Neural cell (in vitro differentiated cells): ENCODE measurements at regions not wholly inside any gene's neighbourhood (a gene's known extent, or its start where the extent isn't known, plus 50 kb on each side); places are given as distances from the start of the nearest gene placed in this dataset.

Source experiments
- H2AFZ ChIP-seq: fragments of 200-600, 300-800 bp; sonication (generic), shearing (Covaris generic); 2 replicates; pipeline ENCODE4 v1.6.0; 2014; ENCODE audit warnings: low read depth, mild to moderate bottlenecking, antibody characterized with exemption, low read length, moderate library complexity
- H3F3A ChIP-seq: fragments of 200-600 bp; shearing (Covaris generic); 2 replicates; pipeline ENCODE4 v1.6.1; 2016; ENCODE audit warnings: mild to moderate bottlenecking, moderate library complexity, mixed read lengths, antibody characterized with exemption, low read length; ENCODE audit not compliant: insufficient read depth, poor library complexity, severe bottlenecking
- H3K27ac ChIP-seq: fragments of 200-600, 300-800 bp; sonication (generic), shearing (Covaris generic); 2 replicates; pipeline ENCODE4 v1.5.1; 2014; ENCODE audit warnings: mild to moderate bottlenecking, low read length, moderate library complexity
- H3K27me3 ChIP-seq: fragments of 300-800, 200-600 bp; sonication (generic), shearing (Covaris generic); 2 replicates; pipeline ENCODE4 v1.6.0; 2014; ENCODE audit warnings: mild to moderate bottlenecking, low read depth, low read length, moderate library complexity; ENCODE audit not compliant: insufficient read depth
- H3K36me3 ChIP-seq: fragments of 300-800, 200-600 bp; sonication (generic), shearing (Covaris generic); 2 replicates; pipeline ENCODE4 v1.5.1; 2014; ENCODE audit warnings: mild to moderate bottlenecking, antibody characterized with exemption, low read length, moderate library complexity; ENCODE audit not compliant: insufficient read depth
- H3K4me2 ChIP-seq: fragments of 300-800, 200-600 bp; sonication (generic), shearing (Covaris generic); 2 replicates; pipeline ENCODE4 v1.6.0; 2014; ENCODE audit warnings: mild to moderate bottlenecking, low read length
- H3K4me3 ChIP-seq: fragments of 300-800, 200-600 bp; sonication (generic), shearing (Covaris generic); 2 replicates; pipeline ENCODE4 v1.5.1; 2014; ENCODE audit warnings: mild to moderate bottlenecking, low read length, moderate library complexity
- H3K79me2 ChIP-seq: fragments of 200-600 bp; shearing (Covaris generic); replicated peaks from 2 replicates; pipeline ENCODE4 v1.6.0; 2014; ENCODE audit warnings: mild to moderate bottlenecking, low read length, moderate library complexity; ENCODE audit not compliant: insufficient read depth
- H3K9ac ChIP-seq: fragments of 300-800, 200-600 bp; sonication (generic), shearing (Covaris generic); 2 replicates; pipeline ENCODE4 v1.6.1; 2016; ENCODE audit warnings: mild to moderate bottlenecking, low read length, mixed read lengths
- H3K9me2 ChIP-seq: fragments of 200-600 bp; shearing (Covaris generic); 2 replicates; pipeline ENCODE4 v1.6.1; 2016; ENCODE audit warnings: mild to moderate bottlenecking, low read length, mixed read lengths; ENCODE audit not compliant: insufficient read depth
- H3K9me3 ChIP-seq: fragments of 200-600, 300-800 bp; sonication (generic), shearing (Covaris generic); 2 replicates; pipeline ENCODE4 v1.6.1; 2016; ENCODE audit warnings: mild to moderate bottlenecking, mixed run types, low read length, moderate library complexity, mixed read lengths
- H4K20me1 ChIP-seq: fragments of 200-600 bp; shearing (Covaris generic); 2 replicates; pipeline ENCODE4 v1.6.1; 2016; ENCODE audit warnings: mild to moderate bottlenecking, mixed run types; ENCODE audit not compliant: insufficient read depth
- EP300 ChIP-seq: fragments of 450-650 bp; conservative IDR thresholded peaks from 2 replicates; pipeline ENCODE4 v1.6.1; 2014; ENCODE audit warnings: antibody characterized with exemption, mild to moderate bottlenecking, moderate library complexity; ENCODE audit not compliant: poor library complexity, severe bottlenecking
- EZH2 ChIP-seq: fragments of 200-600, 300-800 bp; shearing (Covaris generic), sonication (generic); IDR thresholded peaks from 2 replicates; pipeline ENCODE4 v1.6.1; 2014; ENCODE audit warnings: antibody characterized with exemption, low read length, borderline replicate concordance, mild to moderate bottlenecking; ENCODE audit not compliant: insufficient read depth, poor library complexity, severe bottlenecking
- MXI1 ChIP-seq: fragments of 450-650 bp; conservative IDR thresholded peaks from 2 replicates; pipeline ENCODE4 v1.6.1; 2014; ENCODE audit warnings: antibody characterized with exemption, mild to moderate bottlenecking; ENCODE audit not compliant: poor library complexity, severe bottlenecking
- POLR2AphosphoS5 ChIP-seq: IDR thresholded peaks from 2 replicates; pipeline ENCODE4 v1.6.1; 2012
- RAD21 ChIP-seq: fragments of 450-650 bp; conservative IDR thresholded peaks from 2 replicates; pipeline ENCODE4 v1.6.1; 2014; ENCODE audit warnings: antibody characterized with exemption, mild to moderate bottlenecking, moderate library complexity
- SMC3 ChIP-seq: fragments of 450-650 bp; conservative IDR thresholded peaks from 2 replicates; pipeline ENCODE4 v1.6.1; 2014; ENCODE audit warnings: antibody characterized with exemption, mild to moderate bottlenecking, moderate library complexity; ENCODE audit not compliant: poor library complexity
- TAF1 ChIP-seq: IDR thresholded peaks from 2 replicates; pipeline ENCODE4 v1.6.1; 2012; ENCODE audit warnings: low read depth
- TF ChIP-seq, protein P1 (sequence below): IDR thresholded peaks from 2 replicates; pipeline ENCODE4 v1.6.1; 2012; ENCODE audit warnings: borderline replicate concordance
- TF ChIP-seq, protein P2 (sequence below): fragments of 450-650 bp; IDR thresholded peaks from 2 replicates; pipeline ENCODE4 v1.5.1; 2014; ENCODE audit warnings: antibody characterized with exemption, mild to moderate bottlenecking, moderate library complexity; ENCODE audit not compliant: poor library complexity, severe bottlenecking

DNA sequence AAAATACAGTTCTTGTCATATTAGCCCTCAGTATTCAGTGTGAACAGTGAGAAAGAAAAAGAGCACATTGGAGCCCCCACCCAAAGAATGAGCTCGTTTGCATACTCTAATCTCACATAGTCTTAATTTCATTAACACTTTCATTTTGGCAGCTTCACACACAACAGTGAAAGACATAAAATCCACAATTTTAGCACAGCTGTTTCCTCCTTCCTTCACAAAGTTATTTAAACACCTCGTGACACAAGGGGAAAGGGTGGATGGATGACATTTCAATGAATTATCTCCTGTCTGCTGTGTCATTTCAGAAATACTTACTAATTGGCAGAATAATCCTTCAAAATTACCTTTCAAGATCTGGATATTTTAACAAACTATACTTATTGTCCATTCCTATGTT lies 299.3 kb downstream of the KCNJ2 start:
- Histone ChIP-seq H3K9me3 (no peaks in the 10 kb centered on the region), H3K27me3 (no peaks in the 10 kb centered on the region), H3K79me2 (no peaks in the 10 kb centered on the region), H3K27ac (no peak overlapping the region), H3K36me3 (no peaks in the 10 kb centered on the region), H3K9me2 (no peaks in the 10 kb centered on the region), H3K9ac (no peak overlapping the region), H4K20me1 (no peaks in the 10 kb centered on the region), H3F3A (no peaks in the 10 kb centered on the region), H2AFZ (no peak overlapping the region), H3K4me2 (no peak overlapping the region), H3K4me3 (no peak overlapping the region)
- TF ChIP-seq EZH2: no peak
- TF ChIP-seq RAD21: no peak
- TF ChIP-seq EP300: no peak
- TF ChIP-seq MXI1: no peak
- no peak for TF ChIP-seq TAF1
- TF ChIP-seq, protein P1, sequence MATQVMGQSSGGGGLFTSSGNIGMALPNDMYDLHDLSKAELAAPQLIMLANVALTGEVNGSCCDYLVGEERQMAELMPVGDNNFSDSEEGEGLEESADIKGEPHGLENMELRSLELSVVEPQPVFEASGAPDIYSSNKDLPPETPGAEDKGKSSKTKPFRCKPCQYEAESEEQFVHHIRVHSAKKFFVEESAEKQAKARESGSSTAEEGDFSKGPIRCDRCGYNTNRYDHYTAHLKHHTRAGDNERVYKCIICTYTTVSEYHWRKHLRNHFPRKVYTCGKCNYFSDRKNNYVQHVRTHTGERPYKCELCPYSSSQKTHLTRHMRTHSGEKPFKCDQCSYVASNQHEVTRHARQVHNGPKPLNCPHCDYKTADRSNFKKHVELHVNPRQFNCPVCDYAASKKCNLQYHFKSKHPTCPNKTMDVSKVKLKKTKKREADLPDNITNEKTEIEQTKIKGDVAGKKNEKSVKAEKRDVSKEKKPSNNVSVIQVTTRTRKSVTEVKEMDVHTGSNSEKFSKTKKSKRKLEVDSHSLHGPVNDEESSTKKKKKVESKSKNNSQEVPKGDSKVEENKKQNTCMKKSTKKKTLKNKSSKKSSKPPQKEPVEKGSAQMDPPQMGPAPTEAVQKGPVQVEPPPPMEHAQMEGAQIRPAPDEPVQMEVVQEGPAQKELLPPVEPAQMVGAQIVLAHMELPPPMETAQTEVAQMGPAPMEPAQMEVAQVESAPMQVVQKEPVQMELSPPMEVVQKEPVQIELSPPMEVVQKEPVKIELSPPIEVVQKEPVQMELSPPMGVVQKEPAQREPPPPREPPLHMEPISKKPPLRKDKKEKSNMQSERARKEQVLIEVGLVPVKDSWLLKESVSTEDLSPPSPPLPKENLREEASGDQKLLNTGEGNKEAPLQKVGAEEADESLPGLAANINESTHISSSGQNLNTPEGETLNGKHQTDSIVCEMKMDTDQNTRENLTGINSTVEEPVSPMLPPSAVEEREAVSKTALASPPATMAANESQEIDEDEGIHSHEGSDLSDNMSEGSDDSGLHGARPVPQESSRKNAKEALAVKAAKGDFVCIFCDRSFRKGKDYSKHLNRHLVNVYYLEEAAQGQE: no peak

DNA sequence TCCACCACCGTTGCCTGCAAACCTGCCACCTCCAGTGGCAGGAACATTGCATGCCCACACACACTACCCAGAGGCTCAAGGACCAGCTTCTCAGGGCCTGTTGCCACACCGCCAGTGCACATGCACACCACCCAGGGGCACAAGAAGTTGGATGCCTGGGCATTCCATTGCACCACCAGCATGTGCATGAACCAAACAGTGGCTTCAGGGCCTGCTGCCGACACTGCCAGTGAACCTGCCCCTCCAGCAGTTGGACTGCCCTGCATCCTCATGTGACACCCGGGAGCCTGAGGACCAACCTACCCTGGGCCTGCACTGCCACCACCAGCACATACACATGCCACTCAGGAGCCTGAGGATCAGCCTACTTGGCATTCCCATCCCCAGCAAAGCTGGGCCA lies 303.7 kb downstream of the KCNJ2 start:
- no peaks in the 10 kb centered on the region for H4K20me1 ChIP-seq
- H3K9me2 ChIP-seq: no peaks in the 10 kb centered on the region
- no peak overlapping the region for H3K4me3 ChIP-seq
- no peak overlapping the region for H3K9ac ChIP-seq
- H3K4me2 ChIP-seq: no peak overlapping the region
- no peaks in the 10 kb centered on the region for H3F3A ChIP-seq
- no peaks in the 10 kb centered on the region for H3K27me3 ChIP-seq
- H2AFZ ChIP-seq: no peak overlapping the region
- TF ChIP-seq RAD21: no peak
- TF ChIP-seq EP300: no peak
- TF ChIP-seq POLR2AphosphoS5: no peak
- TF ChIP-seq MXI1: no peak
- TF ChIP-seq SMC3: no peak
- no peak for TF ChIP-seq TAF1
- TF ChIP-seq, protein P1: no peak
- TF ChIP-seq, protein P2, sequence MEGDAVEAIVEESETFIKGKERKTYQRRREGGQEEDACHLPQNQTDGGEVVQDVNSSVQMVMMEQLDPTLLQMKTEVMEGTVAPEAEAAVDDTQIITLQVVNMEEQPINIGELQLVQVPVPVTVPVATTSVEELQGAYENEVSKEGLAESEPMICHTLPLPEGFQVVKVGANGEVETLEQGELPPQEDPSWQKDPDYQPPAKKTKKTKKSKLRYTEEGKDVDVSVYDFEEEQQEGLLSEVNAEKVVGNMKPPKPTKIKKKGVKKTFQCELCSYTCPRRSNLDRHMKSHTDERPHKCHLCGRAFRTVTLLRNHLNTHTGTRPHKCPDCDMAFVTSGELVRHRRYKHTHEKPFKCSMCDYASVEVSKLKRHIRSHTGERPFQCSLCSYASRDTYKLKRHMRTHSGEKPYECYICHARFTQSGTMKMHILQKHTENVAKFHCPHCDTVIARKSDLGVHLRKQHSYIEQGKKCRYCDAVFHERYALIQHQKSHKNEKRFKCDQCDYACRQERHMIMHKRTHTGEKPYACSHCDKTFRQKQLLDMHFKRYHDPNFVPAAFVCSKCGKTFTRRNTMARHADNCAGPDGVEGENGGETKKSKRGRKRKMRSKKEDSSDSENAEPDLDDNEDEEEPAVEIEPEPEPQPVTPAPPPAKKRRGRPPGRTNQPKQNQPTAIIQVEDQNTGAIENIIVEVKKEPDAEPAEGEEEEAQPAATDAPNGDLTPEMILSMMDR: no peak
- TF ChIP-seq EZH2: no peak
- no peaks in the 10 kb centered on the region for H3K36me3 ChIP-seq
- no peak overlapping the region for H3K27ac ChIP-seq
- no peaks in the 10 kb centered on the region for H3K9me3 ChIP-seq
- H3K79me2 ChIP-seq: no peaks in the 10 kb centered on the region
